ENCODE measurements at regions not wholly inside any gene's neighbourhood (a gene's known extent, or its start where the extent isn't known, plus 50 kb on each side); places are given as distances from the start of the nearest gene placed in this dataset.

- Mint-ChIP-seq H3K4me3 (no peak overlapping the region), H3K9me3 (peaks cover 26 to 27% of the 10 kb centered on the region in 2 experiments), H3K36me3 (ENCODE audit: insufficient read depth in 1 of 3, low read depth in 3 of 3) (peaks cover 6 to 57% (median 29%) of the 10 kb centered on the region in 3 experiments; a peak in 6 of 7 replicates), H3K4me1 (no peaks in the 10 kb centered on the region), H3K27me3 (ENCODE audit: low read depth) (no peaks in the 10 kb centered on the region), H3K27ac (no peak overlapping the region)
- H3K56ac ChIP-seq (ENCODE audit: insufficient read length, low read depth, low read length) = no peak overlapping the region
- no peak overlapping the region for H2BK120ac ChIP-seq (ENCODE audit: low read depth, low read length, poor library complexity, severe bottlenecking)
- H3K4me1 ChIP-seq (ENCODE audit: insufficient read depth, low read length) = no peaks in the 10 kb centered on the region
- H2AK5ac ChIP-seq (ENCODE audit: insufficient read length, low read length) = no peak overlapping the region
- H2BK15ac ChIP-seq (ENCODE audit: low read depth, low read length) = no peak overlapping the region
- H3K14ac ChIP-seq (ENCODE audit: insufficient read depth, low read length) = no peak overlapping the region
- peaks cover 16% of the 10 kb centered on the region for H3K9me3 ChIP-seq (ENCODE audit: control insufficient read depth, low read depth, low read length)
- no peak for DNase-seq
- H2AFZ ChIP-seq (ENCODE audit: low read length) = no peak overlapping the region
- H3K23ac ChIP-seq (ENCODE audit: insufficient read length, low read depth, low read length) = no peak overlapping the region
- H3K79me1 ChIP-seq (ENCODE audit: insufficient read depth, low read depth, low read length, poor library complexity, severe bottlenecking) = no peaks in the 10 kb centered on the region
- peak; percentile 19; the same call in 1 of the 3 replicates for TF ChIP-seq CTCF (conservative IDR thresholded peaks at IDR 0.05)
- H2BK5ac ChIP-seq (ENCODE audit: insufficient read length, low read length) = no peak overlapping the region
- no peak overlapping the region for H3T11ph ChIP-seq (ENCODE audit: low read length)
- no peak overlapping the region for H4K91ac ChIP-seq (ENCODE audit: insufficient read length, low read depth, low read length)
- no peak overlapping the region for H3K4ac ChIP-seq (ENCODE audit: low read depth, low read length)
- no peaks in the 10 kb centered on the region for H3K23me2 ChIP-seq (ENCODE audit: insufficient read length, low read depth, low read length, poor library complexity, severe bottlenecking)
- no peak overlapping the region for H4K5ac ChIP-seq (ENCODE audit: insufficient read length, low read depth, low read length)
- no peak overlapping the region for H2BK12ac ChIP-seq (ENCODE audit: insufficient read length, low read depth, low read length)
- H3K27me3 ChIP-seq (ENCODE audit: insufficient read depth, low read length) = no peaks in the 10 kb centered on the region
- no peak overlapping the region for H3K18ac ChIP-seq (ENCODE audit: insufficient read length, low read depth, low read length)
- H4K8ac ChIP-seq (replicated peaks; ENCODE audit: insufficient read length, low read depth, low read length) = no peak overlapping the region
- H2BK20ac ChIP-seq (ENCODE audit: low read depth, low read length, poor library complexity, severe bottlenecking) = no peak overlapping the region
- no peak overlapping the region for H3K9ac ChIP-seq (ENCODE audit: extremely low read depth, insufficient read length, low read length)
- no peaks in the 10 kb centered on the region for H3K79me2 ChIP-seq (ENCODE audit: insufficient read depth, low read length)
- WGBS (ENCODE audit: extremely low coverage, insufficient read length, low lambda C conversion rate) = no CpG with 5 or more reads among the region's 4 CpGs
- H3K4me2 ChIP-seq (ENCODE audit: insufficient read depth, insufficient read length, low read length) = no peak overlapping the region
- H4K20me1 ChIP-seq (ENCODE audit: control insufficient read depth, insufficient read depth, insufficient read length) = no peaks in the 10 kb centered on the region
- no peak overlapping the region for H3K27ac ChIP-seq (ENCODE audit: insufficient read length, low read depth, low read length)
Measured at GRCh38 chr10:6843481-6843881, 263.4 kb upstream of the PRKCQ start.

All from H9 (cell line).